HG03039 (cell line): ENCODE measurements at regions not wholly inside any gene's neighbourhood (a gene's known extent, or its start where the extent isn't known, plus 50 kb on each side); places are given as distances from the start of the nearest gene placed in this dataset.
"Not testable (repeated sequence)": the region's sequence is repeated elsewhere in the genome, so short reads cannot be mapped to it uniquely, and the experiment has no call there.

Source experiments
- ATAC-seq: cut with Tn5 transposase; IDR thresholded peaks from one replicate; pipeline ENCODE4 v1.9.1; 2021; ENCODE audit warnings: mild to moderate bottlenecking, moderate library complexity; ENCODE audit not compliant: unreplicated experiment

DNA sequence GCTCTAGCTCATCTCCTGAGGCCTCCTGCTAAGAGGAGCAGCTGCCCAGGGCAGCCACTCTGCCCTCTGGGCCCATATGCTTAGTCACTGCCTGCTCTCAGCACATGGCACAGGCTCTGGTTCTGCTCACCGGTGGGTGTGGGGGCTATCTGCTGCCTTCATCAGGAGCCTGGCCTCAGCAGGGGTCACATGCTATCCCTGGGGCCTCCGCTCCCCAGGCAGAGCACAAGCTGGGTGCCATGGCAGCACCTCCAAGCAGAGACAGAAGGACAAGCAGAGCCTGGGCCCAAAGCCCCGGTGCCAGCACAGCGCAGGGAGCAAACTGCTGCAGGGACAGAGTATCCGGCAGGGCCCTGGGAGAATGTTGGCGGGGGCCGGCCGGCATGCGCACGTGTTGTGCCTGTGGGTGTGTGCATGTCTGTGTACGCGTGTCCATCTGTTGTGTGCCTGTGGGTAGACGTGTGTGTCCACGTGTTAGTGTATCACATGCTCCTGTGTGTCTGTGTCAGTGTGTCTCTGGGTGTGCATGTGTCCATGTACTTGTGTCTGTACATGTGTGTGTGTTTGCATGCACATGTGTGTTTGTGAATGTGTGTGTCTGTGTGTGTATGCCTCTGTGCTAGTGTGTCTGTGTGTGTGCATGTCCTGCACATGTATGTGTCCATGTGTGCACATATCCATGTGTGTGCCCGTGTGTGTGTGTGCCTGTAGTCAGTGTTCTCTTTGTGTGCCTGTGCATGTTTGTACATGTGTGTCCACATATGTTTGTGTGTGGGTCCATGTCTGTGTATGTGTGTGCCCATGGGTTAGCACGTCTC, 326.9 kb downstream of the TMEM121 start:
- ATAC-seq = no peak

DNA sequence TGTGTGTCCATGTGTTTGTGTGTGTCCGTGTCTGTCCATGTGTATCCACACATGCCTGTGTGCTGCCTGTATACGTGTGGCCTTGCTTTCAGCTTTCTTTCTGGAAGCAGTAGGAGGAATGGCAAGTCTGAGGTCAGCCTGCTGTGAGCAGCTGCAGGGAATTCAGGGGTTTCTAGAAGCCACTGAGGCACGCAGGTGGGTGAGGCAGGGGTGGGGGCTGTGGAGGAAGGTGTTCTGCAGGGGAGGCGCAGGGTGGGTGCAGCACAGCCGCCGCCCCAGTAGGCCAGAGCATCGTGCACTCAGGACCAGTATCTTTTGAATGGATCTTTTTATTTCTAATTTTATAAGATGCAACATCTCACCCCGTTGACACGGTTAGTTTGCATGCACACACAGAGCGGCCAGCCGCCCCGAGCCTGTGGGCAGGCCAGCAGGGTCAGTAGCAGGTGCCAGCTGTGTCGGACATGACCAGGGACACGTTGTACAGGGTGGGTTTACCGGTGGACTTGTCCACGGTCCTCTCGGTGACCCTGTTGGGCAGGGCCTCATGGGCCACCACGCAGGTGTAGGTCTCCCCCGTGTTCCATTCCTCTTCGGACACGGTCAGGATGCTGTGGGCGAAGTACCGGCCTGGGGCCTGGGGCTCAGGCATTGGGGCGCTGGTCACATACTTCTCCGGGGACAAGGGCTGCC, 327.7 kb downstream of the TMEM121 start:
- ATAC-seq = no peak

DNA sequence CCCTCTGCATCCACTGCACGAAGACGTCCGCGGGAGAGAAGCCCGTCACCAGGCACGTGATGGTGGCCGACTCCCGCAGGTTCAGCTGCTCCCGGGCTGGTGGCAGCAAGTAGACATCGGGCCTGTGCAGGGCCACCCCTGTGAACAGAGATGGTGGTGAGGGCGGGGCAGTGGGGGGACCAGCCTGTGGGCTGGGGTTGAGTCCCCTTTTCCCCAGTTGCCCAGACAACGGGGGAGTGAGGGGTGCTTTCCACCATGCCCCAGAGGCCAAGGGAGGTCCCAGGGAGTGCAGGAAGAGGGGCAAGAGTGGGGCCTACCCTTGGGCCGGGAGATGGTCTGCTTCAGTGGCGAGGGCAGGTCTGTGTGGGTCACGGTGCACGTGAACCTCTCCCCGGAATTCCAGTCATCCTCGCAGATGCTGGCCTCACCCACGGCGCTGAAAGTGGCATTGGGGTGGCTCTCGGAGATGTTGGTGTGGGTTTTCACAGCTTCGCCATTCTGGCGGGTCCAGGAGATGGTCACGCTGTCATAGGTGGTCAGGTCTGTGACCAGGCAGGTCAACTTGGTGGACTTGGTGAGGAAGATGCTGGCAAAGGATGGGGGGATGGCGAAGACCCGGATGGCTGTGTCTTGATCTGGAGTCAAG, 328.3 kb downstream of the TMEM121 start:
- ATAC-seq = no peak

DNA sequence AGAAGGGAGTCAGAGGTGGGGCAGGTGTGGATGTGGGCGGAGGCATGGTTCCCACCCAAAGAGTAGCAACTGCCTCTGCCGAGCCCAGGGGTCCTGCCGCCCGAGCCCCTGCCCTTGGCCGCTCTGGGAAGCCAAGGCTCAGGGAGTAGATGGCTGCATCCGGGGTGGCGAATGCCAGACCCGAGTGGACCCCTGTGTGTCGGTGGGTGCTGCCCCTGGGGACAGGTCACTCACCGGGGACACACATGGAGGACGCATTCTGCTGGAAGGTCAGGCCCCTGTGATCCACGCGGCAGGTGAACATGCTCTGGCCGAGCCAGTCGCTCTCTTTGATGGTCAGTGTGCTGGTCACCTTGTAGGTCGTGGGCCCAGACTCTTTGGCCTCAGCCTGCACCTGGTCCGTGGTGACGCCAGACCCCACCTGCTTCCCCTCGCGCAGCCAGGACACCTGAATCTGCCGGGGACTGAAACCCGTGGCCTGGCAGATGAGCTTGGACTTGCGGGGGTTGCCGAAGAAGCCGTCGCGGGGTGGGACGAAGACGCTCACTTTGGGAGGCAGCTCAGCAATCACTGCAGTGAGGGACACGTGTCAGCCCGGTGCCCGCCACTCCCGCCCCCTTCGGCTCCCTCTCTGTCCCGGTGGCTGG, 329.0 kb downstream of the TMEM121 start:
- no peak for ATAC-seq

DNA sequence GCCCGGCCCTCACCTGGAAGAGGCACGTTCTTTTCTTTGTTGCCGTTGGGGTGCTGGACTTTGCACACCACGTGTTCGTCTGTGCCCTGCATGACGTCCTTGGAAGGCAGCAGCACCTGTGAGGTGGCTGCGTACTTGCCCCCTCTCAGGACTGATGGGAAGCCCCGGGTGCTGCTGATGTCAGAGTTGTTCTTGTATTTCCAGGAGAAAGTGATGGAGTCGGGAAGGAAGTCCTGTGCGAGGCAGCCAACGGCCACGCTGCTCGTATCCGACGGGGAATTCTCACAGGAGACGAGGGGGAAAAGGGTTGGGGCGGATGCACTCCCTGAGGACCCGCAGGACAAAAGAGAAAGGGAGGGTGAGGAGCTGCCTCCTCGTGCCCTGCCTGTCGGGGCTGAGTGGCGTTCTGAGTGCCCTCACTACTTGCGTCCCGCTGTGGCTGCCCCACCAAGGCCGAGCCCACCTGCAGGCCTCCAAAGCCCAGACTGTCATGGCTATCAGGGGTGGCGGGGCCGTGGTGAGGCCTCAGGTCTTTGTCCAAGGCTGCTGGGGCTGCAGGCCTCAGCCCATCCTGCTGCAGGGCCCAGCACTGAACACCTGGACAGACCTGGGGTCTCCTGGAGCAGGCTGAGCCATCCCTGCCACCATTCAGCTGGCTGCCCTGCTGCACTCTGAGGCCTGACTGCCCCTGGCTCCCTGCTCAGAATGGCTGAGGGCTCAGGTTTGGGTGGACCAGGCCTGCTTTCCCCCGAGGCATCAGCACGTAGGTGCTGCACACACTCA, 329.7 kb downstream of the TMEM121 start:
- no peak for ATAC-seq

DNA sequence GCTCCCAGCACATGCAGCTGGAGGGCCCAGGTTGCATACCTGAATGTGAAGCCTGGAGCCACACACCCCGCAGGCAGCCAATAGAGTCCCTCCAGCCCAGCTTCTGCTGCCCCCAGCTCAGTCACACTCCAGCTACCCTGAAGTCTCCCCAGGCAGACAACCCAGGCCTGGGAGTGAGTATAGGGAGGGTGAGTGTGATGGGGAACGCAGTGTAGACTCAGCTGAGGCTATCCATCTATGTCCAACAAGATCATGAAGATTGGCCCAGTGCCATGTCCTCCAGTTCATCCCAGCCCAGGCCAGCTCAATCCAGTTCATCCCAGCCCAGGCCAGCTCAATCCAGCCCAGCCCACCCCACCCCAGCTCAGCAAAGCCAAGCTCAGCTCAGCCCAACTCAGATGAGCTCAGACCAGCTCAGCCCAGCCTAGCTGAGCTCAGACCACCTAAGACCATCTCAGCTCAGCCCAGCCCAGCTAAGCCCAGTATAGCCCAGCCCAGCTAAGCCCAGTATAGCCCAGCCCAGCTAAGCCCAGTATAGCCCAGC, 330.4 kb downstream of the TMEM121 start:
- no peak for ATAC-seq

DNA sequence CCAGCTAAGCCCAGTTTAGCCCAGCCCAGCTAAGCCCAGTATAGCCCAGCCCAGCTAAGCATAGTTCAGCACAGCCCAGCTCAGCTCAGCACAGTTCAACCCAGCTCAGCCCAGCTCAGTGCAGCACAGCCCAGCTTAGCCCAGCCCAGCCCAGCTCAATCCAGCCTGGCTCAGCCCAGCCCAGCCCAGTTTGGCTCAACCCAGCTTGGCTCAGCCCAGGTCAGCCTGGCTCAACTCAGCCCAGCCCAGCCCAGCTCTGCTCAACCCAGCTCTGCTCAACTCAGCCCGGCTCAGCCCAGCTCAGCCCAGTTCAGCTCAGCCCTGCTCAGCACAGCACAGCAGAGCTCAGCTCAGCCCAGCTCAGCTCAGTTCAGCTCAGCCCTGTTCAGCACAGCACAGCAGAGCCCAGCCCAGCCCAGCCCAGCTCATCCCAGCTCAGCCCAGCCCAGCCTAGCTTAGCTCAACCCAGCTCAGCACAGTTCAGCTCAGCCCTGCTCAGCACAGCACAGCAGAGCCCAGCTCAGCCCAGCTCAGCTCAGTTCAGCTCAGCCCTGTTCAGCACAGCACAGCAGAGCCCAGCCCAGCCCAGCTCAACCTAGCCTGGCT, 330.9 kb downstream of the TMEM121 start:
- no peak for ATAC-seq

DNA sequence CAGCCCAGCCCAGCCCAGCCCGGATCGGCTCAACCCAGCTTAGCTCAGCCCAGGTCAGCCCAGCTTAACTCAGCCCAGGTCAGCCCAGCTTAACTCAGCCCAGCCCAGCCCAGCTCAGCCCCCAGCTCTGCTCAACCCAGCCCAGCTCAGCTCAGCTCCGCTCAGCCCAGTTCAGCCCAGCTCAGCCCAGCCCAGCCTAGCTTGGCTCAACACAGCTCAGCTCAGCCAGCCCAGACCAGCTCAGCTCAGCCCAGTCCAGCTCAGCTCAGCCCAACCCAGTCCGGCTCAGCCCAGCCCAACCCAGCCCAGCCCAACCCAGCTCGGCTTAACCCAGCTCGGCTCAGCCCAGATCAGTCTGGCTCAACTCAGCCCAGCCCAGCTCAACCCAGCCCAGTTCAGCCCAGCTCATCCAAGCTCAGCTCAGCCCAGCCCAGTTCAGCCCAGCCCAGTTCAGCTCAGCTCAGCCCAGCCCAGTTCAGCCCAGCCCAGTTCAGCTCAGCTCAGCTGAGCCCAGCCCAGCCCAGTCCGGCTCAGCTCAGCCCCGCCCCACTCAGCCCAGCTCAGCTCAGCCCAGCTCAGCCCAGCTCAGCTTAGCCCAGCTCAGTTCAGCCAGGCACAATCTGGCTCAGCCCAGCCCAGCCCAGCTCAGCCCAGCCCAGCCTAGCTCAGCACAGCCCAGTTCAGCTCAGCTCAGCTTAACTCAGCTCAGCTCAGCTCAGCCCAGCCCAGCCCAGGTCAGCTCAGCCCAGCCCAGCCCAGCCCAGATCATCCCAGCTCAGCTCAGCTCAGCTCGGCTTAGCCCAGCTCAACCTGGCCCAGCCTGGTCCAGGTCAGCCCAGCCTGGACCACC, 331.7 kb downstream of the TMEM121 start:
- no peak for ATAC-seq

DNA sequence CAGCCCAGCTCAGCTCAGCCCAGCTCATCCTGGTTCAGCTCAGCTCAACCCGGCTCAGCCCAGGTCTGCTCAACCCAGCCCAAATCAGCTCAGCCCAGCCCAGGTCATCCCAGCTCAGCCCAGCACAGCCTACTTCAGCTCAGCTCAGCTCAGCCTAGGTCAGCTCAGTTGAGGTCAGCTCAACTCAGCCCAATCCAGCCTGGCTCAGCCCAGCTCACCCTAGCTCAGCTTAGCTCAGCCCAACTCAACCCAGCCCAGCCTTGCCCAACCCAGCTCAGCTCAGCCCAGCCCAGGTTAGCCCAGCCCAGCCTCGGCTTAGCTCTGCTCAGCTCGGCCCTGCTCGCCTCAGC, 332.3 kb downstream of the TMEM121 start:
- ATAC-seq = no peak

DNA sequence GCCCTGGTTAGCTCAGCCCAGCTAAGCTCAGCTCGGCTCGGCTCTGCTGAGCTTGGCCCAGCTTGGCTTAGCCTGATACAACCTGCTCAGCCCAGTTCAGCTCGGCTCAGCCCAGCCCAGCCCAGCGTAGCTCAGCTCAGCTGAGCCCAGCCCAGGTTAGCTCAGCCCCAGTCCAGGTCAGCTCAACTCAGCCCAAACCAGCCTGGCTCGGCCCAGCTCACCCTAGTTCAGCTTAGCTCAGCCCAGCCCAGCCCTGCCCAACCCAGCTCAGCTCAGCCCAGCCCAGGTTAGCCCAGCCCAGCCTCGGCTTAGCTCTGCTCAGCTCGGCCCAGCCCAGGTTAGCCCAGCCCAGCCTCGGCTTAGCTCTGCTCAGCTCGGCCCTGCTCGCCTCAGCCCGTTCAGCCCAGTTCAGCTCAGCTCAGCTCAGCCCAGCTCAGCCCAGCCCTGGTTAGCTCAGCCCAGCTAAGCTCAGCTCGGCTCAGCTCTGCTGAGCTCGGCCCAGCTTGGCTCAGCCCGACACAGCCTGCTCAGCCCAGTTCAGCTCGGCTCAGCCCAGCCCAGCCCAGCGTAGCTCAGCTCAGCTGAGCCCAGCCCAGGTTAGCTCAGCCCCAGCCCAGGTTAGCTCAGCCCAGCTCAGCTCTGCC, 332.8 kb downstream of the TMEM121 start:
- ATAC-seq = not testable (repeated sequence)

DNA sequence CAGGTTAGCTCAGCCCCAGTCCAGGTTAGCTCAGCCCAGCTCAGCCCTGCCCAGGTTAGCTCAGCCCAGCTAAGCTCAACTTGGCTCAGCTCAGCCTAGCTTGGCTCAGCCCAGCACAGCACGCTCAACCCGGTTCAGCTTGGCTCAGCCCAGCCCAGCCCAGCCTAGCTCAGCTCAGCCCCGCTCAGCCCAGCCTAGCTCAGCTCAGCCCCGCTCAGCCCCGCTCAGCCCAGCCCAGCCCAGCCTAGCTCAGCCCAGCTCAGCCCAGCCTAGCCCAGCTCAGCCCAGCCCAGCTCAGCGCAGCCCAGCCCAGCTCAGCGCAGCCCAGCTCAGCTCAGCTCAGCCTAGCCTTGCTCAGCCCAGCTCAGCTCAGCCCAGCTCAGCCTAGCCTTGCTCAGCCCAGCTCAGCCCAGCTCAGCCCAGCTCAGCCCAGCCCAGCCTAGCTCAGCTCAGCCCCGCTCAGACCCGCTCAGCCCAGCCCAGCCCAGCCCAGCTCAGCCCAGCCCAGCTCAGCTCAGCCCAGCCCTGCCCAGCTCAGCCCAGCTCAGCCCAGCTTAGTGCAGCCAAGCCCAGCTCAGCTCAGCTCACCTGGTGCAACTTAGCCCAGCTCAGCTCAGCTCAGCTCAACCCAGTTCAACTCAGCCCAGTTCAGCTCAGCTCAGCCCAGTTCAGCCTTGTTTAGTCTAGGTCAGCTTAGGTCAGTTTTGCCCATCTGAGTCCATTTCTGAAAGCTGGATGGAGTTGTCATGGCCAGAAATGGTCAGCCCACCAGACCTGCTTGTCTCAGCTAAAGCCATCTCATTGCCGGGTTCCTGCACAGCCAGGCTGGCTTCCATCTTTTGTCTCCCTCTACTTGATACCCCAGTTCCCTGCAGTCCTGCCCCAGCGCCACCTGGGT, 333.6 kb downstream of the TMEM121 start:
- no peak for ATAC-seq

DNA sequence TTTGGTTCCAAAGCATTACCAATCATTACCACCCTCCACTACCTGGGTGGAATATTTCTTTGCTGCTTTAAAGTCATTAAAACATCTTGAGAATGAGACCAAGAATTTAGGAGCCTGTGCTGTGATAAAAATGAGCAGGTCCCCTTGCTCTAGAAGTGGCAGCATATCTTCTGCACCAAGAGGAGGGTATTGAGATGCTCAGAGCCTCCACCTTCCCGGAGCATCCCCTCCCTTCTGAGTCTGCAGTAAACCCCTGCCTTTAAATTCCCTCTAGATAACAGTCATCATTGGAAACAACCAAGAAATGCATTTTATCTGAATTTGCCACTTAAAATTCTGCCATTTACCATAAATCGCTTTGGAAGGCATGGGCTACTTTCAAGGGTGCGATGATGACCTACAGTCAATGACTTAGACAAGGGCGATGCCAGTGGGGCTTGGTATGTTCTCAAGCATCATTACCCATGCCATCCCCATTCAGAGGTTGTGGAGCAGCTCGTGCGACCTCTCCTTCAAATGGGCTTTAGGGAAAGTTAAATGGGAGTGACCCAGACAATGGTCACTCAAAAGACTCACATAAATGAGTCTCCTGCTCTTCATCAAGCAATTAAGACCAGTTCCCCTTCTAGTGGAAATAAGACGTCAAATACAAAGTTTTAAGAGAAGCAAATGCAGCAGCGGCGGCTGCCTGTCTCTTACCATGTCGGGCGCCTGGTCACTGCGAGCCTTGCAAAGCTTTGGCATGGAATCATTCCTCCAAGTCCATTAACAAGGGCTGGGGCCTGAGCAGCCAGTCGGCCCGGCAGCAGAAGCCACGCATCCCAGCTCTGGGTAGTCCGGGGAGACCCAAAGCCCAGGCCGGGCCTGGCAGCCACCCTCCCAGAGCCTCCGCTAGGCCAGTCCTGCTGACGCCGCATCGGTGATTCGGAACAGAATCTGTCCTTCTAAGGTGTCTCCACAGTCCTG, 334.5 kb downstream of the TMEM121 start:
- ATAC-seq = no peak

DNA sequence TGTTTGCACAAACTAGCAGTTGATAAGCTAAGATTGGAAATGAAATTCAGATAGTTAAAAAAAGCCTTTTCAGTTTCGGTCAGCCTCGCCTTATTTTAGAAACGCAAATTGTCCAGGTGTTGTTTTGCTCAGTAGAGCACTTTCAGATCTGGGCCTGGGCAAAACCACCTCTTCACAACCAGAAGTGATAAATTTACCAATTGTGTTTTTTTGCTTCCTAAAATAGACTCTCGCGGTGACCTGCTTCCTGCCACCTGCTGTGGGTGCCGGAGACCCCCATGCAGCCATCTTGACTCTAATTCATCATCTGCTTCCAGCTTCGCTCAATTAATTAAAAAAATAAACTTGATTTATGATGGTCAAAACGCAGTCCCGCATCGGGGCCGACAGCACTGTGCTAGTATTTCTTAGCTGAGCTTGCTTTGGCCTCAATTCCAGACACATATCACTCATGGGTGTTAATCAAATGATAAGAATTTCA, 335.6 kb downstream of the TMEM121 start:
- ATAC-seq = peak; percentile 46

DNA sequence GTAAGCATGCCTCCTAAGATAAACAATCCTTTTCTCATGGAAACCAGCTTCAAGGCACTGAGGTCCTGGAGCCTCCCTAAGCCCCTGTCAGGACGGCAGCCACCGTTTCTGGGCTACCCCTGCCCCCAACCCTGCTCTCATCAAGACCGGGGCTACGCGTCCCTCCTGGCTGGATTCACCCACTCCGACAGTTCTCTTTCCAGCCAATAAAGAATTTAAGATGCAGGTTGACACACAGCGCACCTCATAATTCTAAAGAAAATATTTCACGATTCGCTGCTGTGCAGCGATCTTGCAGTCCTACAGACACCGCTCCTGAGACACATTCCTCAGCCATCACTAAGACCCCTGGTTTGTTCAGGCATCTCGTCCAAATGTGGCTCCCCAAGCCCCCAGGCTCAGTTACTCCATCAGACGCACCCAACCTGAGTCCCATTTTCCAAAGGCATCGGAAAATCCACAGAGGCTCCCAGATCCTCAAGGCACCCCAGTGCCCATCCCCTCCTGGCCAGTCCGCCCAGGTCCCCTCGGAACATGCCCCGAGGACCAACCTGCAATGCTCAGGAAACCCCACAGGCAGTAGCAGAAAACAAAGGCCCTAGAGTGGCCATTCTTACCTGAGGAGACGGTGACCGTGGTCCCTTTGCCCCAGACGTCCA, 336.3 kb downstream of the TMEM121 start:
- no peak for ATAC-seq

DNA sequence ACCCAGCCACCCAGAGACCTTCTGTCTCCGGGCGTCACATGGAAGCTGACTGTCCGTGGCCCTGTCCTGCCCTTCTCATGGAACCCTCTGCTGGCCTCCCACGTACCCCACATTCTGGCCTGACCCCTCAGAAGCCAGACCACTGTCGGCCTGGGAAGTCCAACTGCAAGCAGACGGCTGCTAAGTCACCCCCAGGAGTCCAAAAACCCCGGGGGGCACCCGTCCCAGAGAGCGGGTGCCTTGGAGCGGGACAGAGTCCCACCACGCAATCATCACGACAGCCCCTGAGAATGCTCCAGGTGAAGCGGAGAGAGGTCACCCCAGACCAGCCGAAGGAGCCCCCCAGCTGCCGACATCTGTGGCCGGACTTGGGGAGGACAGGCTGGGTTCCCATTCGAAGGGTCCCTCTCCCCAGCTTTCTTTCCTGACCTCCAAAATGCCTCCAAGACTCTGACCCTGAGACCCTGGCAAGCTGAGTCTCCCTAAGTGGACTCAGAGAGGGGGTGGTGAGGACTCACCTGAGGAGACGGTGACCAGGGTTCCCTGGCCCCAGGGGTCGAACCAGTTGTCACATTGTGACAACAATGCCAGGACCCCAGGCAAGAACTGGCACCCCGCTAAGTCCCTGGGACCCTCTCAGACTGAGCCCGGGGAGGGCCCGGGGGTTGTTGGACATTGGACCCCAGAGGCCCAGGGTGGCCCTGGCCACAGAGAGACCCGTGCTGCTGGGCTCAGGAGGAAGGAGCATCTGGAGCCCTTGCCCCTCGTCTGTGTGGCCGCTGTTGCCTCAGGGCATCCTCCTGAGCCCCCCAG, 337.1 kb downstream of the TMEM121 start:
- ATAC-seq = no peak
